Ascending aorta (tissue), 2 donors: ENCODE measurements at regions not wholly inside any gene's neighbourhood (a gene's known extent, or its start where the extent isn't known, plus 50 kb on each side); places are given as distances from the start of the nearest gene placed in this dataset.
"Not testable (repeated sequence)": the region's sequence is repeated elsewhere in the genome, so short reads cannot be mapped to it uniquely, and the experiment has no call there.

Experiments used
- DNase-seq, 2 donors: peaks; one replicate each; pipeline ENCODE4 v3.0.0-alpha.2; 2019; ENCODE audit warnings: low spot score in 2 of 2
- H3K27ac ChIP-seq, 2 donors: fragments of 200-600 bp; sonication (generic); one replicate each; pipeline ENCODE4 v1.5.1; 2016 to 2017; ENCODE audit warnings: mild to moderate bottlenecking in 1 of 2
- H3K27me3 ChIP-seq: fragments of 200-600 bp; sonication (generic); one replicate; pipeline ENCODE4 v1.5.1; 2017
- H3K36me3 ChIP-seq, 2 donors: fragments of 200-600 bp; sonication (generic); one replicate each; pipeline ENCODE4 v1.5.1; 2016
- H3K4me1 ChIP-seq, 2 donors: fragments of 200-600 bp; sonication (generic); one replicate each; pipeline ENCODE4 v1.5.1; 2016 to 2017; ENCODE audit warnings: mild to moderate bottlenecking in 1 of 2
- H3K4me3 ChIP-seq, 2 donors: fragments of 200-600 bp; sonication (generic); one replicate each; pipeline ENCODE4 v1.5.1; 2016 to 2017; ENCODE audit warnings: mild to moderate bottlenecking in 1 of 2
- H3K9me3 ChIP-seq, 2 donors: fragments of 200-600 bp; sonication (generic); one replicate each; pipeline ENCODE4 v1.5.1; 2016
- CTCF ChIP-seq, 3 experiments: fragments of 200-600 bp in 2 of 3; fragments of 450-650 bp in 1 of 3; sonication (generic) in 2 of 3; IDR thresholded peaks; one replicate each; pipeline ENCODE4 v1.5.1; 2016 to 2019; ENCODE audit warnings: antibody characterized with exemption in 3 of 3, mild to moderate bottlenecking in 1 of 3, moderate library complexity in 1 of 3
- intact Hi-C: fragments of 100-400 bp; cut with DNase I; formaldehyde crosslinking; loops from one replicate; pipeline ENCODE4 v1.15.1; 2023

GRCh38 chr12:105499205-105499604, 168.7 kb downstream of the C12orf75 start:
- Histone ChIP-seq H3K4me3 (no peak overlapping the region), H3K27me3 (no peaks in the 10 kb centered on the region), H3K4me1 (no peaks in the 10 kb centered on the region), H3K27ac (no peak overlapping the region), H3K36me3 (no peaks in the 10 kb centered on the region), H3K9me3 (no peaks in the 10 kb centered on the region)
- DNase-seq, result no peak
- TF ChIP-seq CTCF (IDR thresholded peaks at IDR 0.05), result no peak
- intact Hi-C loops, result no loop called here

- intact Hi-C loops, H3K27me3 ChIP-seq, DNase-seq, H3K9me3 ChIP-seq, H3K4me3 ChIP-seq, H3K36me3 ChIP-seq, H3K4me1 ChIP-seq, H3K27ac ChIP-seq: not testable (repeated sequence)
Measured at GRCh38 chr12:105500676-105501075, 170.2 kb downstream of the C12orf75 start.

- no peak for TF ChIP-seq CTCF (IDR thresholded peaks at IDR 0.05)
- H3K27ac ChIP-seq, result no peak overlapping the region
- intact Hi-C loops, result no loop called here
- H3K27me3 ChIP-seq, result no peaks in the 10 kb centered on the region
- H3K36me3 ChIP-seq, result no peaks in the 10 kb centered on the region
- H3K4me1 ChIP-seq, result no peaks in the 10 kb centered on the region
- H3K4me3 ChIP-seq, result no peak overlapping the region
- no peak for DNase-seq
- H3K9me3 ChIP-seq, result no peaks in the 10 kb centered on the region
Measured at GRCh38 chr12:105502426-105502930, 172.0 kb downstream of the C12orf75 start.

GRCh38 chr12:105503619-105504018, 173.1 kb downstream of the C12orf75 start:
- Histone ChIP-seq H3K27me3 (no peaks in the 10 kb centered on the region), H3K9me3 (no peaks in the 10 kb centered on the region), H3K36me3 (no peaks in the 10 kb centered on the region), H3K4me3 (no peak overlapping the region), H3K27ac (no peak overlapping the region), H3K4me1 (no peaks in the 10 kb centered on the region)
- intact Hi-C loops, result no loop called here
- DNase-seq, result no peak
- TF ChIP-seq CTCF (IDR thresholded peaks at IDR 0.05), result no peak

GRCh38 chr12:105504286-105504685, 173.8 kb downstream of the C12orf75 start:
- no peak for TF ChIP-seq CTCF (IDR thresholded peaks at IDR 0.05)
- H3K9me3 ChIP-seq, result no peaks in the 10 kb centered on the region
- DNase-seq, result no peak
- H3K36me3 ChIP-seq, result no peaks in the 10 kb centered on the region
- H3K4me3 ChIP-seq, result no peak overlapping the region
- no peaks in the 10 kb centered on the region for H3K4me1 ChIP-seq
- no peaks in the 10 kb centered on the region for H3K27me3 ChIP-seq
- no peak overlapping the region for H3K27ac ChIP-seq
- intact Hi-C loops, result no loop called here

GRCh38 chr12:105506678-105507310, 176.3 kb downstream of the C12orf75 start:
- Histone ChIP-seq H3K4me3 (no peak overlapping the region), H3K4me1 (no peaks in the 10 kb centered on the region), H3K9me3 (no peaks in the 10 kb centered on the region), H3K27ac (no peak overlapping the region), H3K36me3 (no peaks in the 10 kb centered on the region), H3K27me3 (no peaks in the 10 kb centered on the region)
- DNase-seq, result no peak
- intact Hi-C loops, result no loop called here
- TF ChIP-seq CTCF (IDR thresholded peaks at IDR 0.05), result no peak
